ENCODE measurements at regions not wholly inside any gene's neighbourhood (a gene's known extent, or its start where the extent isn't known, plus 50 kb on each side); places are given as distances from the start of the nearest gene placed in this dataset.

GRCh38 chr6:16041327-16041726 is 87.6 kb upstream of the MYLIP start (continued):
- TF ChIP-seq, protein P1, sequence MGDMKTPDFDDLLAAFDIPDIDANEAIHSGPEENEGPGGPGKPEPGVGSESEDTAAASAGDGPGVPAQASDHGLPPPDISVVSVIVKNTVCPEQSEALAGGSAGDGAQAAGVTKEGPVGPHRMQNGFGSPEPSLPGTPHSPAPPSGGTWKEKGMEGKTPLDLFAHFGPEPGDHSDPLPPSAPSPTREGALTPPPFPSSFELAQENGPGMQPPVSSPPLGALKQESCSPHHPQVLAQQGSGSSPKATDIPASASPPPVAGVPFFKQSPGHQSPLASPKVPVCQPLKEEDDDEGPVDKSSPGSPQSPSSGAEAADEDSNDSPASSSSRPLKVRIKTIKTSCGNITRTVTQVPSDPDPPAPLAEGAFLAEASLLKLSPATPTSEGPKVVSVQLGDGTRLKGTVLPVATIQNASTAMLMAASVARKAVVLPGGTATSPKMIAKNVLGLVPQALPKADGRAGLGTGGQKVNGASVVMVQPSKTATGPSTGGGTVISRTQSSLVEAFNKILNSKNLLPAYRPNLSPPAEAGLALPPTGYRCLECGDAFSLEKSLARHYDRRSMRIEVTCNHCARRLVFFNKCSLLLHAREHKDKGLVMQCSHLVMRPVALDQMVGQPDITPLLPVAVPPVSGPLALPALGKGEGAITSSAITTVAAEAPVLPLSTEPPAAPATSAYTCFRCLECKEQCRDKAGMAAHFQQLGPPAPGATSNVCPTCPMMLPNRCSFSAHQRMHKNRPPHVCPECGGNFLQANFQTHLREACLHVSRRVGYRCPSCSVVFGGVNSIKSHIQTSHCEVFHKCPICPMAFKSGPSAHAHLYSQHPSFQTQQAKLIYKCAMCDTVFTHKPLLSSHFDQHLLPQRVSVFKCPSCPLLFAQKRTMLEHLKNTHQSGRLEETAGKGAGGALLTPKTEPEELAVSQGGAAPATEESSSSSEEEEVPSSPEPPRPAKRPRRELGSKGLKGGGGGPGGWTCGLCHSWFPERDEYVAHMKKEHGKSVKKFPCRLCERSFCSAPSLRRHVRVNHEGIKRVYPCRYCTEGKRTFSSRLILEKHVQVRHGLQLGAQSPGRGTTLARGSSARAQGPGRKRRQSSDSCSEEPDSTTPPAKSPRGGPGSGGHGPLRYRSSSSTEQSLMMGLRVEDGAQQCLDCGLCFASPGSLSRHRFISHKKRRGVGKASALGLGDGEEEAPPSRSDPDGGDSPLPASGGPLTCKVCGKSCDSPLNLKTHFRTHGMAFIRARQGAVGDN (IDR thresholded peaks at IDR 0.05), result no peak
- TF ChIP-seq TAF1 (IDR thresholded peaks at IDR 0.05; ENCODE audit: borderline replicate concordance, low read depth, low read length), result no peak

DNA sequence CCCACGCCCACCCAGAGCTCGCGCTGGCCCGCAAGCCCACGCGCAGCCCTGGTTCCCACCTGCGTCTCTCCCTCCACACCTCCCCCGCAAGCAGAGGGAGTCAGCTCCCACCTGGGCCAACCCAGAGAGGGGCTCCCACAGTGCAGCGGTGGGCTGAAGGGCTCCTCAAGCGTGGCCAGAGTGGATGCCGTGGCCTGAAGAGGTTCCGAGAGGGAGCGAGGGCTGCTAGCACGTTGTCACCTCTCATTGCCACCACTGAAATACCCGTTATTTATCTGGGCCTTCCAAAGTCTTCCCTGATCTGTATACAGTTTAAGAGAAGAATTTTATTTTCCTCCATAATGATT is 88.3 kb upstream of the MYLIP start:
- ATAC-seq, result no peak
- Histone ChIP-seq H3K27ac (ENCODE audit: control insufficient read depth, insufficient read depth) (no peak overlapping the region), H4K20me1 (ENCODE audit: control insufficient read depth, insufficient read depth) (no peaks in the 10 kb centered on the region), H2AFZ (ENCODE audit: control insufficient read depth, low read depth, low read length) (no peak overlapping the region), H3K36me3 (ENCODE audit: control insufficient read depth in 2 of 2, insufficient read depth in 2 of 2, low read length in 1 of 2) (no peaks in the 10 kb centered on the region), H3K4me3 (no peak overlapping the region), H3K79me2 (ENCODE audit: control insufficient read depth, insufficient read depth, low read length) (no peaks in the 10 kb centered on the region), H3K27me3 (replicated peaks in 1 of 2; ENCODE audit: control insufficient read depth in 2 of 2, insufficient read depth in 2 of 2, low read length in 1 of 2) (no peaks in the 10 kb centered on the region), H3K4me2 (ENCODE audit: control insufficient read depth, insufficient read depth) (no peak overlapping the region), H3K9ac (ENCODE audit: control insufficient read depth, insufficient read depth, low read length) (no peak overlapping the region), H3K9me3 (replicated peaks; ENCODE audit: control insufficient read depth, insufficient read depth, low read length) (no peaks in the 10 kb centered on the region; the same call in 2 of the 3 replicates), H3K4me1 (ENCODE audit: control insufficient read depth, insufficient read depth, low read length) (peaks cover 29% of the 10 kb centered on the region)
- ChIA-PET SMC1A (ENCODE audit: uncharacterized antibody, unreplicated experiment) (interaction anchor here (1.1 to 4.5 kb wide), 7 partner anchors 13 to 139 kb away, joined by 3 to 37 read pairs (median 4); no protein-coding TSS in a partner anchor), RAD21 (ENCODE audit: unreplicated experiment) (interaction anchor here (0.9 to 1.3 kb wide), 5 partner anchors 51 to 143 kb away, joined by 3 to 5 read pairs (median 4); no protein-coding TSS in a partner anchor), CTCF (no interaction called here), POLR2A (interaction anchor here (1.9 kb wide), 1 partner anchor 86 kb away, joined by 5 read pairs; no protein-coding TSS in a partner anchor)
- in situ Hi-C loops (cut with MboI) (no loop called here), intact Hi-C loops (cut with micrococcal nuclease; ENCODE audit: unreplicated experiment) (loop anchor here (5.0 kb wide), 4 partner anchors 87 to 348 kb away; partner anchors contain the start of gene MYLIP)
- BruUV-seq (replicated peaks), result no TSS peak
- TF ChIP-seq GATAD2B (conservative IDR thresholded peaks at IDR 0.05; ENCODE audit: low read depth), result 0 out of 2 replicates have a peak, but pooled peaks have one; percentile 1
- TF ChIP-seq, protein P2, sequence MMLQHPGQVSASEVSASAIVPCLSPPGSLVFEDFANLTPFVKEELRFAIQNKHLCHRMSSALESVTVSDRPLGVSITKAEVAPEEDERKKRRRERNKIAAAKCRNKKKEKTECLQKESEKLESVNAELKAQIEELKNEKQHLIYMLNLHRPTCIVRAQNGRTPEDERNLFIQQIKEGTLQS (IDR thresholded peaks at IDR 0.05; ENCODE audit: borderline replicate concordance, extremely low read depth, low read depth, low read length), result no peak
- no peak for DNase-seq (ENCODE audit: low read depth, low spot score)
- 89% methylated on average over 15 of the region's 15 CpGs for WGBS (ENCODE audit: insufficient coverage, insufficient replicate concordance, low lambda C conversion rate, missing lambda C conversion rate)
- no peak for FAIRE-seq

All from GM12878 (cell line).